Activated CD4-positive, alpha-beta T cell treated with anti-CD3 and anti-CD28 coated beads, Interleukin-2, amount 50 U/mL, for 48 hours (primary cell): ENCODE measurements at regions not wholly inside any gene's neighbourhood (a gene's known extent, or its start where the extent isn't known, plus 50 kb on each side); places are given as distances from the start of the nearest gene placed in this dataset.

Experiments
- DNase-seq, 2 experiments: peaks; one replicate each; pipeline ENCODE4 v3.0.0-alpha.2; 2020

- DNase-seq, result no peak
Measured at GRCh38 chr1:47555841-47556560, 118.2 kb downstream of the FOXD2 start.

- no peak for DNase-seq
Measured at GRCh38 chr1:47557066-47557465, 119.2 kb downstream of the FOXD2 start.

- no peak for DNase-seq
Measured at GRCh38 chr1:47558601-47559593, 121.1 kb downstream of the FOXD2 start.

- DNase-seq, result no peak
Measured at GRCh38 chr1:47559944-47560695, 122.3 kb downstream of the FOXD2 start.

- no peak for DNase-seq
Measured at GRCh38 chr1:47561523-47562007, 123.7 kb downstream of the FOXD2 start.

GRCh38 chr1:47562147-47562546 is 124.3 kb downstream of the FOXD2 start:
- DNase-seq, result no peak

- DNase-seq, result no peak
Measured at GRCh38 chr1:47562799-47563198, 125.0 kb downstream of the FOXD2 start.

- no peak for DNase-seq
Measured at GRCh38 chr1:47563201-47563600, 125.4 kb downstream of the FOXD2 start.

GRCh38 chr1:47564570-47564969 is 126.7 kb downstream of the FOXD2 start:
- DNase-seq, result no peak

GRCh38 chr1:47565092-47565491 is 127.2 kb downstream of the FOXD2 start:
- DNase-seq, result no peak

- no peak for DNase-seq
Measured at GRCh38 chr1:47565676-47566075, 127.8 kb downstream of the FOXD2 start.

GRCh38 chr1:47568763-47569162 is 130.9 kb downstream of the FOXD2 start:
- no peak for DNase-seq

GRCh38 chr1:47569261-47569660 is 131.4 kb downstream of the FOXD2 start:
- DNase-seq, result no peak

- no peak for DNase-seq
Measured at GRCh38 chr1:47569681-47570470, 132.0 kb downstream of the FOXD2 start.

- DNase-seq, result no peak
Measured at GRCh38 chr1:47571161-47571560, 133.3 kb downstream of the FOXD2 start.

- no peak for DNase-seq
Measured at GRCh38 chr1:47571952-47572351, 134.1 kb downstream of the FOXD2 start.

- DNase-seq, result no peak
Measured at GRCh38 chr1:47572731-47573430, 135.0 kb downstream of the FOXD2 start.

- DNase-seq, result no peak
Measured at GRCh38 chr1:47574451-47575165, 136.8 kb downstream of the FOXD2 start.

- no peak for DNase-seq
Measured at GRCh38 chr1:47575855-47576757, 138.3 kb downstream of the FOXD2 start.

GRCh38 chr1:47576758-47577115 is 138.9 kb downstream of the FOXD2 start:
- no peak for DNase-seq
